Kidney epithelial cell (primary cell): ENCODE measurements at regions not wholly inside any gene's neighbourhood (a gene's known extent, or its start where the extent isn't known, plus 50 kb on each side); places are given as distances from the start of the nearest gene placed in this dataset.

Experiments
- DNase-seq: peaks from one replicate; pipeline ENCODE4 v3.0.0-alpha.2; 2010; ENCODE audit warnings: low read depth
- H3K27me3 ChIP-seq: 2 replicates; pipeline ENCODE4 v1.6.0; 2011; ENCODE audit warnings: low read length; ENCODE audit not compliant: control insufficient read depth, insufficient read depth
- H3K36me3 ChIP-seq: 2 replicates; pipeline ENCODE4 v1.5.1; 2011; ENCODE audit warnings: low read length; ENCODE audit not compliant: control insufficient read depth, insufficient read depth
- H3K4me3 ChIP-seq: 2 replicates; pipeline ENCODE4 v1.5.1; 2011; ENCODE audit warnings: low read depth, mild to moderate bottlenecking, control low read depth, low read length
- TF ChIP-seq, protein P1 (sequence below): IDR thresholded peaks from 2 replicates; pipeline ENCODE4 v1.5.1; 2011; ENCODE audit warnings: mild to moderate bottlenecking, moderate library complexity, low read length, control low read depth, inconsistent platforms; ENCODE audit not compliant: insufficient read depth, poor library complexity, severe bottlenecking

DNA sequence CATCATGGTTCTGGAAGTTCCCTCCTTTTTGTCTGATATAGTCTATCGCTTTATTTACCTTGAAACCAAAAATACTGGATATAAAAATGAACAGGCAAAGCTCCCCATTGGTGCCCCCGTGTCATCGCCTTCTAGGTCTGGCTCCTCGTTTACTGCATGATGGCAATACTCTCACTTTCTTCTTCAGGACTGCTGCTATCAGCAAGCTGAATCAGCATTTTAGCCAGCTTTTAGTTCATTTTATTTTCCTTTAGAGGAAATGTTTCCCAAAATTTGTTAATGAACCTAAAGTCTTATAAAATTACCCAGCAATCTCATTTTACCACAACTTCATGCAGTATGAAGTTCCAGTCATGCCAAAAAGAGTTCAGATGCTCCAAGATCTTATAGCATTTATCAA is 80.5 kb downstream of the ZIC3 start:
- H3K4me3 ChIP-seq: no peak overlapping the region
- H3K36me3 ChIP-seq: no peaks in the 10 kb centered on the region
- no peaks in the 10 kb centered on the region for H3K27me3 ChIP-seq
- TF ChIP-seq, protein P1, sequence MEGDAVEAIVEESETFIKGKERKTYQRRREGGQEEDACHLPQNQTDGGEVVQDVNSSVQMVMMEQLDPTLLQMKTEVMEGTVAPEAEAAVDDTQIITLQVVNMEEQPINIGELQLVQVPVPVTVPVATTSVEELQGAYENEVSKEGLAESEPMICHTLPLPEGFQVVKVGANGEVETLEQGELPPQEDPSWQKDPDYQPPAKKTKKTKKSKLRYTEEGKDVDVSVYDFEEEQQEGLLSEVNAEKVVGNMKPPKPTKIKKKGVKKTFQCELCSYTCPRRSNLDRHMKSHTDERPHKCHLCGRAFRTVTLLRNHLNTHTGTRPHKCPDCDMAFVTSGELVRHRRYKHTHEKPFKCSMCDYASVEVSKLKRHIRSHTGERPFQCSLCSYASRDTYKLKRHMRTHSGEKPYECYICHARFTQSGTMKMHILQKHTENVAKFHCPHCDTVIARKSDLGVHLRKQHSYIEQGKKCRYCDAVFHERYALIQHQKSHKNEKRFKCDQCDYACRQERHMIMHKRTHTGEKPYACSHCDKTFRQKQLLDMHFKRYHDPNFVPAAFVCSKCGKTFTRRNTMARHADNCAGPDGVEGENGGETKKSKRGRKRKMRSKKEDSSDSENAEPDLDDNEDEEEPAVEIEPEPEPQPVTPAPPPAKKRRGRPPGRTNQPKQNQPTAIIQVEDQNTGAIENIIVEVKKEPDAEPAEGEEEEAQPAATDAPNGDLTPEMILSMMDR: no peak
- DNase-seq: no peak

DNA sequence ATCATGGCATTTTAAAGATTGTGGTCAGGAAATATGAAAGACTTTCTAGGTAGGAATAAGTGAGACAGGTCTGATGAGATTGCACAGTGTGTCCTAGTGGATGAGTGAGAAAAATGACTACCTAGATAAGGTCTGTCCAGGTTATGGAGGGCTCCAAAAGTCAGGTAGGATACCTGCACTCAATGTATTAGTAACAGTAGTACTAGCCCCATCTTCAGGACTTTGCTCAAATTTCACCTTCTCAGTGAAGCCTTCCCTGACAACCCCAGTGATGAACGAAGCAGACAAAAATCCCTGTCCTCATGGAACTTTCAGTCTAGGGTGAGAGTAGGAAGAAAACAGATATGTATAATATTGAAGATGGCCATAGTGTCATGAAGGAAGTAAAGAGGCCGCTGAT is 85.7 kb downstream of the ZIC3 start:
- Histone ChIP-seq H3K27me3 (no peaks in the 10 kb centered on the region), H3K4me3 (no peak overlapping the region), H3K36me3 (no peaks in the 10 kb centered on the region)
- TF ChIP-seq, protein P1: no peak
- no peak for DNase-seq

DNA sequence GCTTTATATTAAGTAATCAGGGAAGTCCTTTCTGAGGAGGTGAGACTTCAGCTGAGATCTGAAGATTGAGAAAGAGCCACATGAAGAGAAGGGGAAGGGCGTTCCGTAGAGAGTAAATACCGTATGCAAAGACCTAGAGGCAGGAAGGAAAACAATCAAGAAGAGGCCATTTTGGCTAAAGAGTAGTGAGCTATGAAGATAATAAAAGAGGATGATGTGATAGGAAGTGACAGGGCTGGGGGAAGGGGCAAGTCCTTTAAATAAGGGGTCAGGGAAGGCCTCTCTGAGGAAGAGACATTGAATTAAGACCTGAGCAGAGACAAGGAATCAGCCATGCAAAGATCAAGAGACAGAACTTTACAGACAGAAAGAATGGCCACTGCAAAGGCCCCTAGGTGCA is 86.2 kb downstream of the ZIC3 start:
- no peak for DNase-seq
- TF ChIP-seq, protein P1: no peak
- no peak overlapping the region for H3K4me3 ChIP-seq
- no peaks in the 10 kb centered on the region for H3K36me3 ChIP-seq
- H3K27me3 ChIP-seq: no peaks in the 10 kb centered on the region

DNA sequence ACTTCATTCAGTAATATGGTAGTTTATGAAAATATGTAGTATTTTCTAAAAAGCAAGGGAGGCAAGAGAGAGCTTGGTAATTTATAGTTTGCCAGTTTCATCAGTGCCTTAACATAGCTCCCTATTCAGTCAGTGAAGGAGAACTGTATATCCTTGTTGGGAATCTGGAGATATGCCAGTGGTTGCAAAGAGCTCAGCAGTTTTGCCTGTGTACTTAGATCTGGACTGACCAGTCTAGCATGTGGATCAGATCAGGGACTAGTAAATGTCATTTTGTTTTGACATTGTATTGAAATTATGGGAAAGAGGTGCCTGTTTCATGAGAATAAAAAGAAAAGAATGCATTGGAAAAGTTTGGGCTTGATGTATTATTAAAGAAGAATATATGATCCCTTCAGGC is 88.6 kb downstream of the ZIC3 start:
- TF ChIP-seq, protein P1: no peak
- H3K4me3 ChIP-seq: no peak overlapping the region
- no peaks in the 10 kb centered on the region for H3K27me3 ChIP-seq
- no peaks in the 10 kb centered on the region for H3K36me3 ChIP-seq
- DNase-seq: no peak

DNA sequence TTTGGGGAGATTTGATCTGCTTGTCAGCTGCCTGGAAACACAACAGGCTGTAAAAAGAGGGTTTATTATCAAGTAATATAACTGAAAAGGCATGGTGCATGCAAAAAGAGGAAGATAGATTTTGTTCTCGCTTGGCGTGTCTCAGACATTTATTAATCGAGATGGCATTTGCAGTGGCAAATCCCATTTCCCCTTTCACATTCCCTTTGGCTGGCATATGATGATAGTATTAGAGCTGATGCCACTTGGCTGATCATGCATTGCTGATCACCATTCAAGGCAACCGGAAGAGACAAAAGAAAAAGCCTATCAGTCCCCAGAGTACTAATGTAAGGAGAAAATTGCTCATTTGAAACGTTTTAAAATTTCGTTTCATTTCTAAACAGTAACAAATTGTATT is 101.8 kb downstream of the ZIC3 start:
- H3K27me3 ChIP-seq: no peaks in the 10 kb centered on the region
- H3K36me3 ChIP-seq: no peaks in the 10 kb centered on the region
- H3K4me3 ChIP-seq: no peak overlapping the region
- TF ChIP-seq, protein P1: no peak
- no peak for DNase-seq

DNA sequence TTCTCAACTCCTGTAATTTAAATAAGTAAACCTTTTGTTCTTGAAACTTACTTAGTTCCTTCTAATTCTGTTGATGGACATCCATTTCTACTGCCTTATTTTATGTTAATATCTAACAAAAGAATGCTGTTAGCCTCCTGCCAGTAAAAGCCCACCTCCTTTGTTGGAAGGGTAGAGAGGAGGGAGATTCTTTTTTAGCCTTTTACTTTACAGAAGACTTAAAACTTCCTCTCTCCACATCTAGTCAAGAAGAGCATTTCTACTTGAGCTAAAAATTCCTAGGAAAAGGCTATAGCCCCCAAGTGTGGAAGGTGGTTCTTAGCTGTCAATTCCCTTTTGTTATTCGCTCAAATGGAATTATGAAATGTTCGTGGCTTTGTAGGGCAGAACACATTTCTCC is 118.7 kb downstream of the ZIC3 start:
- no peak overlapping the region for H3K4me3 ChIP-seq
- H3K36me3 ChIP-seq: no peaks in the 10 kb centered on the region
- H3K27me3 ChIP-seq: no peaks in the 10 kb centered on the region
- DNase-seq: no peak
- TF ChIP-seq, protein P1: no peak
